ENCODE measurements at regions not wholly inside any gene's neighbourhood (a gene's known extent, or its start where the extent isn't known, plus 50 kb on each side); places are given as distances from the start of the nearest gene placed in this dataset.

- TF ChIP-seq GATA3 (IDR thresholded peaks at IDR 0.05; ENCODE audit: low read depth, low read length) (no peak), GATA2 (IDR thresholded peaks at IDR 0.05; ENCODE audit: low read depth, low read length) (no peak)
Measured at GRCh38 chr1:229991724-229992333, 75.2 kb upstream of the GALNT2 start.
